ENCODE measurements at regions not wholly inside any gene's neighbourhood (a gene's known extent, or its start where the extent isn't known, plus 50 kb on each side); places are given as distances from the start of the nearest gene placed in this dataset.

GRCh38 chr2:31654241-31654640 is 73.5 kb upstream of the SRD5A2 start:
- intact Hi-C loops (cut with micrococcal nuclease; ENCODE audit: unreplicated experiment), result no loop called here
- Histone ChIP-seq H4K20me1 (ENCODE audit: insufficient read depth) (no peaks in the 10 kb centered on the region), H2AFZ (no peak overlapping the region), H3F3A (ENCODE audit: insufficient read depth, low read depth) (no peaks in the 10 kb centered on the region), H3K27me3 (ENCODE audit: insufficient read depth, low read depth) (no peaks in the 10 kb centered on the region), H3K36me3 (ENCODE audit: low read depth) (no peaks in the 10 kb centered on the region), H3K9me2 (ENCODE audit: insufficient read depth) (peaks cover 5% of the 10 kb centered on the region), H3K9me3 (ENCODE audit: insufficient read depth, low read depth) (no peaks in the 10 kb centered on the region), H3K27ac (no peak overlapping the region), H3K4me2 (no peak overlapping the region), H3K4me3 (no peak overlapping the region), H3K4me1 (replicated peaks; ENCODE audit: insufficient read depth) (no peaks in the 10 kb centered on the region), H3K79me2 (ENCODE audit: low read depth) (no peaks in the 10 kb centered on the region)
- BruUV-seq (replicated peaks), result no TSS peak
- ChIA-PET POLR2A (ENCODE audit: unreplicated experiment) (no interaction called here), CTCF (no interaction called here)
- no peak for DNase-seq
- no peak for TF ChIP-seq EZH2 (IDR thresholded peaks at IDR 0.05; ENCODE audit: low read depth)
- TF ChIP-seq CTCF (conservative IDR thresholded peaks at IDR 0.05), result no peak

GRCh38 chr2:31651736-31652135 is 71.0 kb upstream of the SRD5A2 start:
- Histone ChIP-seq H4K20me1 (ENCODE audit: insufficient read depth) (no peaks in the 10 kb centered on the region), H3K27ac (no peak overlapping the region), H3K9me3 (ENCODE audit: insufficient read depth, low read depth) (no peaks in the 10 kb centered on the region), H3K36me3 (ENCODE audit: low read depth) (no peaks in the 10 kb centered on the region), H3K27me3 (ENCODE audit: insufficient read depth, low read depth) (no peaks in the 10 kb centered on the region), H3K79me2 (ENCODE audit: low read depth) (no peaks in the 10 kb centered on the region), H2AFZ (no peak overlapping the region), H3K9me2 (ENCODE audit: insufficient read depth) (no peaks in the 10 kb centered on the region; the same call in 1 of the 2 replicates), H3F3A (ENCODE audit: insufficient read depth, low read depth) (no peaks in the 10 kb centered on the region), H3K4me3 (no peak overlapping the region), H3K4me2 (no peak overlapping the region), H3K4me1 (replicated peaks; ENCODE audit: insufficient read depth) (no peaks in the 10 kb centered on the region)
- DNase-seq, result no peak
- intact Hi-C loops (cut with micrococcal nuclease; ENCODE audit: unreplicated experiment), result no loop called here
- no TSS peak for BruUV-seq (replicated peaks)
- ChIA-PET CTCF (no interaction called here), POLR2A (ENCODE audit: unreplicated experiment) (no interaction called here)
- TF ChIP-seq CTCF (conservative IDR thresholded peaks at IDR 0.05) (no peak), EZH2 (IDR thresholded peaks at IDR 0.05; ENCODE audit: low read depth) (no peak)

- H3K36me3 ChIP-seq (ENCODE audit: low read depth), result no peaks in the 10 kb centered on the region
- DNase-seq, result no peak
- H3K4me1 ChIP-seq (replicated peaks; ENCODE audit: insufficient read depth), result no peaks in the 10 kb centered on the region
- TF ChIP-seq EZH2 (IDR thresholded peaks at IDR 0.05; ENCODE audit: low read depth), result no peak
- TF ChIP-seq CTCF (conservative IDR thresholded peaks at IDR 0.05), result no peak
- H3K27ac ChIP-seq, result no peak overlapping the region
- intact Hi-C loops (cut with micrococcal nuclease; ENCODE audit: unreplicated experiment), result no loop called here
- POLR2A ChIA-PET (ENCODE audit: unreplicated experiment), result no interaction called here
- H3K4me3 ChIP-seq, result no peak overlapping the region
- BruUV-seq (replicated peaks), result no TSS peak
- no peaks in the 10 kb centered on the region for H3K27me3 ChIP-seq (ENCODE audit: insufficient read depth, low read depth)
- CTCF ChIA-PET, result no interaction called here
- no peaks in the 10 kb centered on the region for H3F3A ChIP-seq (ENCODE audit: insufficient read depth, low read depth)
- no peaks in the 10 kb centered on the region for H3K79me2 ChIP-seq (ENCODE audit: low read depth)
- H3K9me2 ChIP-seq (ENCODE audit: insufficient read depth), result no peaks in the 10 kb centered on the region; the same call in 1 of the 2 replicates
- H3K4me2 ChIP-seq, result no peak overlapping the region
- no peak overlapping the region for H2AFZ ChIP-seq
- no peaks in the 10 kb centered on the region for H4K20me1 ChIP-seq (ENCODE audit: insufficient read depth)
- H3K9me3 ChIP-seq (ENCODE audit: insufficient read depth, low read depth), result no peaks in the 10 kb centered on the region
These were observed 70.5 kb upstream of the SRD5A2 start for GRCh38 chr2:31651267-31651666.

All from PC-9 (cell line).